WERI-Rb-1 (cell line): ENCODE measurements at regions not wholly inside any gene's neighbourhood (a gene's known extent, or its start where the extent isn't known, plus 50 kb on each side); places are given as distances from the start of the nearest gene placed in this dataset.
A peak's percentile ranks its signal among the peaks of the same experiment; 100 is the strongest.

Experiments used
- DNase-seq: peaks from one replicate; pipeline ENCODE4 v3.0.0-alpha.2; 2020
- H3K27ac ChIP-seq: fragments of 250-450 bp; sonication (Bioruptor Pico); 2 replicates; pipeline ENCODE4 v1.5.1; 2020; ENCODE audit warnings: mild to moderate bottlenecking, moderate library complexity
- H3K27me3 ChIP-seq: fragments of 250-450 bp; sonication (Bioruptor Pico); 2 replicates; pipeline ENCODE4 v1.5.1; 2021; ENCODE audit warnings: mild to moderate bottlenecking, low read depth, moderate library complexity; ENCODE audit not compliant: insufficient read depth, severe bottlenecking
- H3K36me3 ChIP-seq: fragments of 250-450 bp; sonication (Bioruptor Pico); 2 replicates; pipeline ENCODE4 v1.5.1; 2020; ENCODE audit warnings: mild to moderate bottlenecking, moderate library complexity
- H3K4me3 ChIP-seq: 2 replicates; pipeline ENCODE4 v1.5.1; 2011; ENCODE audit warnings: low read depth, mild to moderate bottlenecking, control low read depth, low read length
- H3K9me3 ChIP-seq: fragments of 250-450 bp; sonication (Bioruptor Pico); 2 replicates; pipeline ENCODE4 v1.5.1; 2021; ENCODE audit warnings: mild to moderate bottlenecking, moderate library complexity; ENCODE audit not compliant: severe bottlenecking
- TF ChIP-seq, protein P1 (sequence below): IDR thresholded peaks from 2 replicates; pipeline ENCODE4 v1.5.1; 2011; ENCODE audit warnings: low read depth, mild to moderate bottlenecking, control low read depth, inconsistent platforms, low read length

DNA sequence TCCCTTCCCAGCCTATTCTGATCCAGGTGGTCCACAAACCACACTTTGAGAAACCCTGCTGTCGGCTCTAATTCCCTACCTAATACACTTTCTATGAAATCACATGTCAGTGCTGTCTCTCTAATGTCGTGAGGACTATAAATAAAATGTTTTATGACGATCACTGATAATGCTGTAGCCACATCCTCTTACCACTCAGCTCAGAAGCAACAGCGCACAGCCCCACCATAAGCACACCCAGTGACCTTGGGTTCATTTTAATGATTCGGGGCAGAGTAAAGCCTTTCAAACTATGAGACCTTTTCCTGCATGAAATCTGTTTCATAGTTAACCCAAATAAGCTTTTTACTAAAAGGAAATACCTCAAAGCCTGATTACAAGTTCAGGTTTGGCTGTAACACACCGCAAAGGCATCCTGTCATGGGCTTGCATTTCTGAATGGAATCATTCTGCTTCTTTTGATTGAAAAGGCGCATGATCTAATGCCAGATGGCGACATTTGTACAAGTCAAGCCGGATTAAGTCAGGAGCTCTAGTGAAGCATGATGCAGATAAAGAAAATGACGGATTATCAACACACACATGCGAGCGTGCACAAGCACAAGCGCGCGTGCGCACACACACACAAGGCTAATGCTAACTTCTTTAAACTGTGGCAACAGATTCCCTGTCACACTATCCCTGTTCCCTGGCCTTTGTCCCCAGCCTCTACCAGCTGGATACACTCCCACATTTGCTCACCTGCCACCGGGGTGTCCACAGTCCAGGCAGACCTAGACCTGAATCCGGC lies 180.5 kb upstream of the PDE1C start:
- TF ChIP-seq, protein P1, sequence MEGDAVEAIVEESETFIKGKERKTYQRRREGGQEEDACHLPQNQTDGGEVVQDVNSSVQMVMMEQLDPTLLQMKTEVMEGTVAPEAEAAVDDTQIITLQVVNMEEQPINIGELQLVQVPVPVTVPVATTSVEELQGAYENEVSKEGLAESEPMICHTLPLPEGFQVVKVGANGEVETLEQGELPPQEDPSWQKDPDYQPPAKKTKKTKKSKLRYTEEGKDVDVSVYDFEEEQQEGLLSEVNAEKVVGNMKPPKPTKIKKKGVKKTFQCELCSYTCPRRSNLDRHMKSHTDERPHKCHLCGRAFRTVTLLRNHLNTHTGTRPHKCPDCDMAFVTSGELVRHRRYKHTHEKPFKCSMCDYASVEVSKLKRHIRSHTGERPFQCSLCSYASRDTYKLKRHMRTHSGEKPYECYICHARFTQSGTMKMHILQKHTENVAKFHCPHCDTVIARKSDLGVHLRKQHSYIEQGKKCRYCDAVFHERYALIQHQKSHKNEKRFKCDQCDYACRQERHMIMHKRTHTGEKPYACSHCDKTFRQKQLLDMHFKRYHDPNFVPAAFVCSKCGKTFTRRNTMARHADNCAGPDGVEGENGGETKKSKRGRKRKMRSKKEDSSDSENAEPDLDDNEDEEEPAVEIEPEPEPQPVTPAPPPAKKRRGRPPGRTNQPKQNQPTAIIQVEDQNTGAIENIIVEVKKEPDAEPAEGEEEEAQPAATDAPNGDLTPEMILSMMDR = no peak
- peak overlapping the region; percentile 94 for H3K27ac ChIP-seq
- no peaks in the 10 kb centered on the region for H3K36me3 ChIP-seq
- H3K4me3 ChIP-seq = peak overlapping the region; percentile 29
- DNase-seq = peak; percentile 91
- H3K27me3 ChIP-seq = no peaks in the 10 kb centered on the region
- no peaks in the 10 kb centered on the region for H3K9me3 ChIP-seq

DNA sequence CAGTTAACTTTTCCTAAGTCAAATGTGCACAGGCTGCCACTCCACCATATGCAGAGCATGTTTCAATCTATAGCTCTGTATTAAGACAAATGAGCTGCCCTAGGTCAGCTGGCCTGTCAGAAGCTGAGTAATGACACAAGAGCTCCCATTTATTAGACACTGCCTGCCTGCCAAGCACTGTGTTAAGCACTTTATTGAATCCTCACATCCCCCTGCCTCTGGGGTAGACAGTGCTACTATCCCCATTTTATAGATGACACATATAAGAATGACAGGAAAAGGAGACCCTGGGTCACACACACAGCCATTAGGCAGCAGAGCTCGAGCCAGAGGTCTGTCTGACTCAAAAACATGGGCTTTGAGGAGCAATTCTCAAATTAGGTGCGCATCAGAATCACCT lies 179.8 kb upstream of the PDE1C start:
- DNase-seq = peak; percentile 85
- H3K27me3 ChIP-seq = no peaks in the 10 kb centered on the region
- H3K9me3 ChIP-seq = no peaks in the 10 kb centered on the region
- H3K27ac ChIP-seq = peak overlapping the region; percentile 94
- H3K4me3 ChIP-seq = peak overlapping the region; percentile 29
- TF ChIP-seq, protein P1 = no peak
- no peaks in the 10 kb centered on the region for H3K36me3 ChIP-seq

DNA sequence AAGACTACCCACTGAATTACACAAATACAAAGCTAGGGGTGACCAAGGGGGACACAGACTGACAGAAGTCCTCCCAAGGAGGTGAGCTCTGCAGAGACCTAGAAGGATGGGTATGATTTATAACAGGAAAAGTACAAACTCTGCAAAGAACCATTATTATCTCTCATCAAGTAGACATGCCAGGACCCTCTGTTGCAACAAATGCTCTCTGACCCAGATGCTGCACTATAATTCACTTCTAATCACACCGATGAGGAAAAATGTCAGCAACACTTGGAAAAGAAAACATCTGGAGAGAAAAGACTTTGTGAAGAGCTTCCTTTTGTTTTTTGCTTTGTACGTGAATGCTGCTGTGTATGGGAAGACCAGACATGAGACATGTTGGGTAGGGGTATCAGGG lies 178.3 kb upstream of the PDE1C start:
- no peak overlapping the region for H3K4me3 ChIP-seq
- DNase-seq = no peak
- peak overlapping the region; percentile 94 for H3K27ac ChIP-seq
- TF ChIP-seq, protein P1 = no peak
- no peaks in the 10 kb centered on the region for H3K27me3 ChIP-seq
- no peaks in the 10 kb centered on the region; the same call in 1 of the 2 replicates for H3K36me3 ChIP-seq
- no peaks in the 10 kb centered on the region for H3K9me3 ChIP-seq

DNA sequence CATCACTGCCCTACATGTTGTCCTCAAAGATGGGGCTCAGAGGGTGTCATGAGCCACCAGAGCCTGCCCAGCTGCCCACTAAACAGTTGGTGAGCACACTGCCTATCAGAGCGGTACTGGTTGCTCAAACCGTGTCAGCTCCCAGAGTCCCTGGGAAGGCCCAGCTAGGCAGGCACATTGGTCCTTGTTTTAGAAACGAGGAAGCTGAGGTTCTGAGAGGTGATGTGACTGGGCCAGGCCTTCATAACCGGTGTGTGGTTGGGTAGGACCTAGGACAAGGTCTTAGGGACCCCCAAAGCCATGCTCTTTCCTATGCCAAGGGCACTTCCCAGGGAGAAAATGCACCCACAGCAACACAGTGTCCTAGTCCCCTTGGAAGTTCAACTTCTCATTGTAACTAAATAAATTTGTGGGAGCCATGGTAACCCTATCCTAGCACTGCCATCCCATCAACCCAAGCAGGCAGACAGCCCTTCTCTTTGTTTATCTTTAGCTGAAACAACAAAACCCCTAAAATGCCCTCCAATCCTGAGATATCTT lies 174.7 kb upstream of the PDE1C start:
- Histone ChIP-seq H3K27ac (no peak overlapping the region), H3K4me3 (no peak overlapping the region)

DNA sequence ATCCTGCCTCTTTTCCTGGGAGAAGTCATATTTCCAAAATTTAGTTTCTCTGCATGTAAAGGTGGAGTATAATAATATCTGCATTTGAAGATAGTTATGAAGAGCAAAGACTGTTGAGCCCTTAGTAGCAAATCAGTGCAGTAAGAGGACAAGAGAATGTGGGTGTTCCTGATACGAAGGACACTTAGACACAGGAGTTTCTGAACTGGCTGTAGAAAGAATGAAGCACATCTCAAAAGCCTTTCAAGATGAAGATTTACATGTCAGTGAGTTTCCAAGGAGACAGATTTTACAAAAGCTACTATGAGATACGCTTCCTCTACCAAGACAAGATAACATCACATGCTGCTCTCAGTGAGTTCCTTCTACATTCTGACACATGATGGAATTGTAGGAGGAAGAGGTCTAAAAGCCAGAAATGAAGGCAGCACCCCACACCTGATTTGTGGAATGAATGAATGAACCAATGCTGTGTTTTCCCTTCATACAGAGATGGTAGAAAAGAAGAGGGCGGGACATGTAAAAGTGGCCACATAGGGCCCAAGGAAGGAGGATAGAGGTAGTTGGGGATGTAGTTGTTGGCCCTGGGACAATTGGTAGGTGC lies 173.6 kb upstream of the PDE1C start:
- TF ChIP-seq, protein P1 = no peak
- H3K27me3 ChIP-seq = no peaks in the 10 kb centered on the region

More for the DNA sequence above, 174.7 kb upstream of the PDE1C start:
- no peak for DNase-seq
- TF ChIP-seq, protein P1 = no peak
- Histone ChIP-seq H3K27me3 (no peaks in the 10 kb centered on the region), H3K36me3 (no peaks in the 10 kb centered on the region; the same call in 1 of the 2 replicates), H3K9me3 (no peaks in the 10 kb centered on the region)

More for the DNA sequence above, 173.6 kb upstream of the PDE1C start:
- H3K4me3 ChIP-seq = no peak overlapping the region
- no peak overlapping the region for H3K27ac ChIP-seq
- no peaks in the 10 kb centered on the region for H3K9me3 ChIP-seq
- no peak for DNase-seq
- H3K36me3 ChIP-seq = no peaks in the 10 kb centered on the region; the same call in 1 of the 2 replicates
